RWPE2 (cell line): ENCODE measurements at regions not wholly inside any gene's neighbourhood (a gene's known extent, or its start where the extent isn't known, plus 50 kb on each side); places are given as distances from the start of the nearest gene placed in this dataset.

Source experiments
- ATAC-seq: fragments of 200-7000 bp; cut with Tn5 transposase; 3 replicates; pipeline ENCODE4 v1.9.1; 2021; ENCODE audit warnings: low read depth
- DNase-seq: peaks from one replicate; pipeline ENCODE4 v3.0.0-alpha.2; 2020; ENCODE audit warnings: low spot score
- H3K27ac ChIP-seq: fragments of 450-650 bp; 2 replicates; pipeline ENCODE4 v1.5.1; 2017; ENCODE audit warnings: mild to moderate bottlenecking; ENCODE audit not compliant: poor library complexity, severe bottlenecking
- H3K27me3 ChIP-seq: fragments of 250-450 bp; sonication (Bioruptor Pico); 2 replicates; pipeline ENCODE4 v1.5.1; 2021; ENCODE audit warnings: mild to moderate bottlenecking, moderate library complexity; ENCODE audit not compliant: insufficient read depth, poor library complexity, severe bottlenecking
- H3K36me3 ChIP-seq: fragments of 250-450 bp; sonication (Bioruptor Pico); 2 replicates; pipeline ENCODE4 v1.5.1; 2020; ENCODE audit warnings: low read depth, mild to moderate bottlenecking, moderate library complexity
- H3K4me1 ChIP-seq: fragments of 250-450 bp; sonication (Bioruptor Pico); 2 replicates; pipeline ENCODE4 v1.5.1; 2021; ENCODE audit warnings: mild to moderate bottlenecking, moderate library complexity; ENCODE audit not compliant: insufficient read depth, poor library complexity, severe bottlenecking
- H3K4me3 ChIP-seq: fragments of 250-450 bp; sonication (Bioruptor Pico); 2 replicates; pipeline ENCODE4 v1.5.1; 2021; ENCODE audit warnings: mild to moderate bottlenecking, moderate library complexity; ENCODE audit not compliant: severe bottlenecking
- H3K9me3 ChIP-seq: fragments of 250-450 bp; sonication (Bioruptor Pico); 2 replicates; pipeline ENCODE4 v1.5.1; 2021; ENCODE audit warnings: mild to moderate bottlenecking, moderate library complexity; ENCODE audit not compliant: severe bottlenecking
- CTCF ChIP-seq: fragments of 450-650 bp; IDR thresholded peaks from one replicate; pipeline ENCODE4 v1.5.1; 2017; ENCODE audit warnings: mild to moderate bottlenecking, moderate library complexity; ENCODE audit not compliant: poor library complexity, severe bottlenecking

- no peaks in the 10 kb centered on the region for H3K4me1 ChIP-seq
- no peak overlapping the region for H3K27ac ChIP-seq
- no peak overlapping the region for H3K4me3 ChIP-seq
- TF ChIP-seq CTCF = no peak
- H3K9me3 ChIP-seq = no peaks in the 10 kb centered on the region
- ATAC-seq (no peak), DNase-seq (no peak)
- H3K27me3 ChIP-seq = no peaks in the 10 kb centered on the region
- H3K36me3 ChIP-seq = no peaks in the 10 kb centered on the region
These were observed 483.7 kb upstream of the LRRN3 start for GRCh38 chr7:110607050-110607857.

GRCh38 chr7:110609336-110609735 lies 481.6 kb upstream of the LRRN3 start:
- Histone ChIP-seq H3K4me3 (no peak overlapping the region), H3K4me1 (no peaks in the 10 kb centered on the region), H3K36me3 (no peaks in the 10 kb centered on the region), H3K27me3 (no peaks in the 10 kb centered on the region), H3K27ac (no peak overlapping the region), H3K9me3 (no peaks in the 10 kb centered on the region)
- TF ChIP-seq CTCF = no peak
- DNase-seq = no peak
- no peak for ATAC-seq

DNA sequence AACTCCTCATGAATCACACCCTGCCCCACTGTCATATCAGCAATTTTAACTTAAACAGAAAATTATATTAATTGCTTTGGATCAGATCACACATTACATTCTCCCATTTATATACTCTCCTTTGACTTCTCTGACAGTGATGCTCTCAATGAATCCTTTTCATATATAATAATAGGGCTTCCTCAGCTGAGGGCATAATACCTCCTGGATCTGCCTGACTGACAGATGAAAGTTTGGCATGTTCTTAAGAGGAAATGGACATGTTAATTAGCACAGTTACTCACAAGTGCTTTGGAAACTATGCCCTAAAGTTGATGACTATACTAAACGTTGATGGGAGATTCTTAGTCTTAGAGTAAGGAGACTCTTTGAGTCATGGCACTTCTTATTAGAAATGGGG lies 478.2 kb upstream of the LRRN3 start:
- H3K9me3 ChIP-seq = no peaks in the 10 kb centered on the region
- no peaks in the 10 kb centered on the region for H3K36me3 ChIP-seq
- no peak for ATAC-seq
- TF ChIP-seq CTCF = no peak
- H3K27me3 ChIP-seq = no peaks in the 10 kb centered on the region
- no peak overlapping the region for H3K27ac ChIP-seq
- H3K4me1 ChIP-seq = no peaks in the 10 kb centered on the region
- DNase-seq = no peak
- no peak overlapping the region for H3K4me3 ChIP-seq
